HG03575 (cell line): ENCODE measurements at regions not wholly inside any gene's neighbourhood (a gene's known extent, or its start where the extent isn't known, plus 50 kb on each side); places are given as distances from the start of the nearest gene placed in this dataset.

ENCODE experiments used
- ATAC-seq: cut with Tn5 transposase; IDR thresholded peaks from one replicate; pipeline ENCODE4 v1.9.1; 2021; ENCODE audit not compliant: unreplicated experiment, insufficient number of reproducible peaks, low FRiP score; ENCODE audit errors: extremely low read depth

- ATAC-seq = no peak
Observed at GRCh38 chr18:38606841-38607240, 1041.2 kb upstream of the CELF4 start.

DNA sequence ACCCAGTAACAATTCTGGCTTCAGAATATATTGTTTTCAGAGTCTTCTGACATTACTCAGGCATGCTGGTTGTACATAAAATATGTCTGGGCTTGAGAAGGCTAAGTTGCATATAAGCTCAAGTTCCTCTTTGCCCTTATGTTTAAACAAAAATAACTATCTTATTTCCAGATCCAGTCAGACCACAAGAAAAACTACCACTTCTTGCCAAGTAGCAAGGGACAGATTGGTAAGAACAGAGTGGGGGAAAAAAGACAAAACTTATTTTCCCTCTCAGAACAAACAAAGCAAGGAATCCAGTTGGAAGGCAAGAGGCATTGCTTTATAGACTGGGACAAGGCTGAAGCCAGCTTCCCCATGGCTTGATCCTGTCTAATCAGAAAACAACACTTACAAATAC is 1036.7 kb upstream of the CELF4 start:
- no peak for ATAC-seq

DNA sequence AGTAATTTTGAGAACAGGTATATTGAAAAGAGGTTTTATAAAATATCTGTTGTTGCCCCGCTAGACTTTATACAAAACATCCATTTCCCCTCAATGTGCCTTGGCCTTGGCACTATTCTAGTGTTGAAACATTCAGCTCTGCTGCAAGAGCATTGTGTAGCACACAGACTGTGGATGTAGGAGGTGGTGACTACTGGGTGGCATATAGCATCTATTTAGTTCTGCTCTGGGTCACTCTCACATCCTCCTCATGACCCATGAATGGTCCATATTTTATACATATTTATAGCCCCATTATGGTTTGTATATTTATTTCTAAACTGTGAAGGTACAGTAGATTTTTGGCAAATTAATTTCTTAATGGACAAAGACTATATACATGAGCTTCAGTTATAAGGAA is 1022.0 kb upstream of the CELF4 start:
- no peak for ATAC-seq

DNA sequence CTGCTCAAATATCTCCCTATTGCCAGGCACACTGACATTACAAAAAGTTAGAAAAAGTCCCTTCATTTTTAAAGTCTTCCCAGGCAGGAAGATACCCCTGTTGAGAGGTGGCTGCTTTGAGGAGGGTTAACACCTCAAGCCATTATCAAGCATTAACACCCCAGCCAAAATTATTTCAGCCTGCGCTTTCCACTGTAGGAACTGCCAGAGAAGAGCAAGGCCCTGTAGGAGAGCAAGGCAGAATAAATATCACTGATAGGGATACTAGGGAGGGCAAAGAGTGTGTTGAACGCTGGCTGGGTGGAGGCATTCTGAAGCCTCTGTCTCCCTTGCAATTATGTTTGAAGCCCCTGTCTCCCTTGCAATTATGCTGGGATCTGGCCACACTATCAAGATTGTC is 1020.7 kb upstream of the CELF4 start:
- no peak for ATAC-seq

DNA sequence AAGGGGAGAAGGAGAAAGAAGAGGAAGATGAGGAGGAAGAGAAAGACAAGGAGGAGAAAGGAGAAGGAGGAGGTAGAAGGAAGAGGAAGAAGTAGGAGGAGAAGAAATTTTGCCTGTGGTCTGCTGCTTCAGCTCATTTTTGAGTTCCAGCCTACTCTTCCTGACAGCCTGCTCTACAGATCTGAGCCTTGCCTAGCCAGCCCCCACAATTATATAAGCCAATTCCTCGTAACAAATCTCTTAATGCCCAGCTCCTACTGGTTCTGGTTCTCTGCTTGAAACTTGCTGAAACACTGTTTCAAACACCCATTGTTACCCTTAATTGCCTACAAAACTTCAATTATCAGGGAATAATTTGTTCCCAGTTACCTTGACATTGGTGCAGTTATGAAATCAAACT is 1014.2 kb upstream of the CELF4 start:
- no peak for ATAC-seq

GRCh38 chr18:38576916-38577315 is 1011.3 kb upstream of the CELF4 start:
- ATAC-seq = no peak

GRCh38 chr18:38576349-38576748 is 1010.8 kb upstream of the CELF4 start:
- ATAC-seq = no peak

DNA sequence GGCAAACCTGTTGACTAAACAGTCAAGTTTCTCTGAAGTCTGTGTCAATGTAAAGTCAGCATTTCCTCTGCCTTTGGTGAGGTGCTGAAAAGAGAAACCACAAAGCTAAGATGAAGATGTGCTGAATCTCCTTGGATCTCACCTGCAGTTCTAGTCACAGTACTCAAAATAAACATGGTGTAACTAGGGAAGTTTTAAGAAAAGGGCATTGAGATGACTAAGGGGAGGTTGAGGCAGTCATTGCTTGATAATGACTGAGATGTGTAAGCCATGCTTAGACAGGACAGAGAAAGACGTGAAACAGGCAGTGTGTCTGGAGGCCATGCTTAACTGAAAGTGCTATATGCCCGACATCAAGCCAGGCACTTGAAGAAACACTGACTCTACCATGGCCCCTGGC is 1010.0 kb upstream of the CELF4 start:
- no peak for ATAC-seq

DNA sequence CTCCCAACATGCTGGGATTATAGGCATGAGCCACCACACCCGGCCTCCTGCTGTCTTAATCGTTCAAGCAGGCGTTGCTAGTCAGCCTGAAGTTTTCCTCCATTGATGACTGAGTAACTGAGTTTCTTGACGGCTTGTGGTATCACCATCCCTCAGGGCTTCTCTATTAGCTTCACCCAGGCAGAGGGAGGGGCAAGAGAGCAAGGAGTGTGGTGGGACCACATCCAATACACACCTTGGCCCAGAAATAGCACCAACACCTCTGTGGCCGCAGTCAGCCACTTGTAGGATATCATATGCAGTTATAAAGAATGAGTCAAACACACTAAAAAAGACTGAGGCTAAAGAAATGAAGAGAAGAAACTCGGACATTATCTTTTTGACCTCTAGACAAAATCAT is 1009.4 kb upstream of the CELF4 start:
- no peak for ATAC-seq

GRCh38 chr18:38572554-38573111 is 1007.0 kb upstream of the CELF4 start:
- ATAC-seq = no peak

DNA sequence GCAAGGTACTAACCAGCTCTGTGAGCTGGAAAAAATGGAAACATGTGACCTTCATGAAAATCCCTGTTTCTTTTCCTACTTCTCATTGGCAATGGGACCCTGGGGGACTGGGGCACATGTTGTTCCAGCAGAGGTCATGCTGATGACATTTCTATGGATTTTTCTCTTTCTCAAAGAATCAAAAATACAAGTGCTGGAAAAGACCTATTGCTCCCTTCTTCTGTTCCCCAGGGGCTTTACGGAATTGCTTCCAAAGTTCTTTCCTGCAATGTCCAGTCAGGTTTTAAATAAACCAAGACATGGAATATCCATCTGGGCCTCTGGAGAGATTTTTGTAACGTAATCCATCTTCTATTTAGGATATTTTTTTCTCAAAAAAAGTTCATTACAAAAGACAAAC is 1006.1 kb upstream of the CELF4 start:
- ATAC-seq = no peak

DNA sequence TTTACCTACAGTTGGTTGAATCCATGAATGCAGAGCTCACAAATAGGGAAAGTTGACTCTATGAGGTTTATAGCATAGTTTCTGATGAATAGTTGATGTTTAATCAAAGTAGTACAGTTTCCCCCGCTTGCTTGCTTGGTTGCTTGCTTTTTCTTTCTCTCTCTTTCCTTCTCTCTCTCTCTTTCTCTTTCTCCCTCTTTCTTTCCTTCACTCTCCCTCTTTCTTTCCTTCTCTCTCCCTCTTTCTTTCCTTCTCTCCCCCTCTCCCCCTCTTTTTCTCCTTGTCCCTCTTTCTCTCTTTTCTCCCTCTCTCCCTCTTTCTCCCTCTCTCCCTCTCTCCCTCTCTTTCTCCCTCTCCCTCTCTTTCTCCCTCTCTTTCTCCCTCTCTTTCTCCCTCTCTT is 999.9 kb upstream of the CELF4 start:
- no peak for ATAC-seq

GRCh38 chr18:38563396-38563980 is 997.9 kb upstream of the CELF4 start:
- ATAC-seq = no peak

DNA sequence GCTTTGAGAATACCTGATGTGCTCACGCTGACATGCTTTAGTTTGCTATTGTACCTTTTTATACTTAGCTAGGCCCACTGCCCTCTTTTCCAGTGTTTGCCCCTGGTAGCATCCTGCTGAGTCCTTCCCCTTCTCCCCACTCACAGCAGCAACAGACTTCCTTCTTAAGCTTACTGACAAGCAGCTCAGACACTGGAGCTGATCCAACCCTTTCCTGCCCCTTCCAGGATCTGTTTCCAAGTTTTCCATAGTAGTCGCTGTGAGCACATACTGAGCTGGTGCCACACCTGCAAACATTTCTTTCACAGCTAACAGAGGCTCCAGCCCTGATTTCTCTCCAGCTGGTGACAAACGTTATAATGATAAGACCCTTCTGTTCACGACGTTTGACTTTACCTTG is 991.4 kb upstream of the CELF4 start:
- ATAC-seq = no peak

GRCh38 chr18:38552732-38553321 is 987.2 kb upstream of the CELF4 start:
- no peak for ATAC-seq

DNA sequence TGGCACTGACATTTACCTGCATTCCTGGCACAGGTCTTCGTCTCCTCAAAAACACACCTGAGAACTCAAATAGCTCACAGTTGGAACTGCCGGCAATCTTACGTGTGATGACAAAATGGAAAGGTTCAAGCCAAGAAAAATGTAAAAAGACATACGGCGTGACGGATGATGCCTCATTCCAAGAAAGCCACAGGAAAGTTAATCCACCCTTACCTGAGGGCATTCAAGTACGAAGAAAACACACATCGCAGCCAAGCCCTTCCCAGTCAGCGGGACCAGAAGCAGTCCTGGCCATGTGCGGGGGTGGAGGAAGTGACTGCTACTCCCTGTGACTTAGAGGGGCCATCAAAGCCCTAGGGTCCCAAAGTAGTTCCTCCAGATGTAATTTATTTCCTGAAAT is 986.3 kb upstream of the CELF4 start:
- ATAC-seq = no peak

DNA sequence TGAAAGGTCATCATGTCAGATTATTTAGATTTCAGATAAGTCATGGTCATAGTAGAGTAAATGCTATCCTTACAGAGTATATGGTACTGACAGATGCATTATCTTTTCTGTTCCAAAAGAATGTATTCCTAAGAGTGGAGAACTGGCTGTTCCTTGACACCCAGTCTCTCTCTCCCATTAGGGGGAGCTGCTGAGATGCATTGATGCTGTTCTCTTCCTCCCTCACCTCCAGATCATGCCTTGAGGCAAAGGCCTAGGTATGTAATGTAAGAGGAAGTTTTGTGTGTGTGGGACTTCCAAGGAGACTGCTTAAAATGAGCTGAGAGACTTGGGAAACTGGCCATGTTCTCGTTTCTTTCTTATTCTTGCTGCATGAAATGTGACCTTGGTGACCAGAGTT is 979.5 kb upstream of the CELF4 start:
- no peak for ATAC-seq

DNA sequence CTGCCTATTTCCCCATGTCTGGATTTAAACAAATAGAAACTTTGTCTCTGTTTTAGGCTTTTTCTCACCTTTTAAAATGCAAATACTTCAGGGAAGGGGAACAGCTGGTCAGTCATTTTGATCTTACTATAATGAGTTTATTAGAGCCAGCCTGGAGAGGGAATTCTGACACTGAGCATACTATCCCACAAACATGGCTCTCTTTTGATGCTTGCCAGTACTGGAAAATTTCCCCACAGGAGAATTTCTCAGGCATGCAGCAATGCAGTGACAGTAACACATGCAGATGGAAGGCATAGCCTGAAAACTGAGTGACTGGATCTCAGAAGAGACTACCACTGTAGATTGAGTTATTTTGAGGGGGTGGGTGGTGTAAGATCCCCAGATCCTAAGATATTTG is 974.3 kb upstream of the CELF4 start:
- ATAC-seq = no peak

DNA sequence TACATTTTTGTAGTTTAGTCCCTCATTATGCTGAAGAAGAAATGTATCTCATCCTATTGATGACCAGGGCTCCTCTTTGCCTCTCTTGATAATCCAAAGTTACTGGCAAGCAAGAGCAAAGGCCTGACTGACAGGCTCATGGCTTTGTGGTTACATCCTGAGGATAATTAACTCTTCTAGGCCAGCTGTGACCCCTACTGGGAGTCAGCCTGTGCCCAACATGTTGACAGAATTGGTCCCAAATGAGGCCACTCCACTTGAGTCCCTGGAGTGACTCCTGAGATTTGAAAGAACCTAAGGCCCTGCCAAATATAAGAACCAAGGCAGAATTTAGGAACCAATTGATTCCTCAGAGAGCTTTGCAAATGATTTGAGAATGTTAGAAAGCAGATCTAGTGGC is 973.8 kb upstream of the CELF4 start:
- no peak for ATAC-seq

GRCh38 chr18:38534073-38534472 is 968.5 kb upstream of the CELF4 start:
- no peak for ATAC-seq

DNA sequence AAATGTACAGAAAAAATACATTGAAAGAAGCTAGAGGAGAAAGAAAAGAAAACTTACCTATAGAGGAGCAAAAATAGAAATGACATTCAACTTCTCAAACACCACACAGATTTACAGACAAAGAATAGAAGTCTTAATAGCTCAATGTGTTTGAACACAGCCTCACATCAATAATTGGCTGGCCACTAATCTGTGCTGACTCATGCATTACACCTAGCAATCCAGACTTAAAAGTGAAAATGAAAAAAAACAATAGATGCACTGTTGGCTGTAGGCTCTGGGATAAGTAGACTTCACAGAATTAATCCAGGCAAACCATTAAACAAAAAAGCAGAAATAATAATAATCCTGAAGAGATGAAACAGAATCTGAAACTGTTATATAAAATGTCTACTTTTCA is 961.3 kb upstream of the CELF4 start:
- ATAC-seq = no peak
